Fibroblast of skin of back (primary cell): ENCODE measurements at regions not wholly inside any gene's neighbourhood (a gene's known extent, or its start where the extent isn't known, plus 50 kb on each side); places are given as distances from the start of the nearest gene placed in this dataset.
"Not testable (repeated sequence)": the region's sequence is repeated elsewhere in the genome, so short reads cannot be mapped to it uniquely, and the experiment has no call there.

Source experiments
- DNase-seq: peaks from one replicate; pipeline ENCODE4 v3.0.0-alpha.2; 2013

GRCh38 chr7:94706996-94707740, 51.2 kb upstream of the SGCE start:
- DNase-seq: no peak

- DNase-seq: peak; percentile 73
Observed at GRCh38 chr7:94710256-94710655, 54.3 kb upstream of the SGCE start.

- not testable (repeated sequence) for DNase-seq
Observed at GRCh38 chr7:94722360-94722759, 66.4 kb upstream of the SGCE start.

GRCh38 chr7:94728893-94729292, 73.0 kb upstream of the SGCE start:
- DNase-seq: not testable (repeated sequence)

- no peak for DNase-seq
Observed at GRCh38 chr7:94738071-94738470, 82.1 kb upstream of the SGCE start.

- DNase-seq: no peak
Observed at GRCh38 chr7:94739180-94739579, 83.2 kb upstream of the SGCE start.

- no peak for DNase-seq
Observed at GRCh38 chr7:94740509-94740908, 84.6 kb upstream of the SGCE start.

GRCh38 chr7:94741179-94741578, 85.2 kb upstream of the SGCE start:
- no peak for DNase-seq

GRCh38 chr7:94748376-94748775, 92.4 kb upstream of the SGCE start:
- no peak for DNase-seq

- no peak for DNase-seq
Observed at GRCh38 chr7:94760446-94761100, 104.6 kb upstream of the SGCE start.

GRCh38 chr7:94761451-94761850, 105.5 kb upstream of the SGCE start:
- no peak for DNase-seq

- peak; percentile 39 for DNase-seq
Observed at GRCh38 chr7:94763268-94763667, 107.3 kb upstream of the SGCE start.

GRCh38 chr7:94769724-94770123, 113.8 kb upstream of the SGCE start:
- no peak for DNase-seq

GRCh38 chr7:94778711-94779459, 123.0 kb upstream of the SGCE start:
- DNase-seq: no peak

GRCh38 chr7:94779861-94780260, 123.9 kb upstream of the SGCE start:
- no peak for DNase-seq

- DNase-seq: no peak
Observed at GRCh38 chr7:94781236-94781635, 125.3 kb upstream of the SGCE start.

GRCh38 chr7:94782777-94783176, 124.6 kb upstream of the PPP1R9A start:
- no peak for DNase-seq

GRCh38 chr7:94787285-94787684, 120.1 kb upstream of the PPP1R9A start:
- no peak for DNase-seq

- not testable (repeated sequence) for DNase-seq
Observed at GRCh38 chr7:94788378-94788777, 119.0 kb upstream of the PPP1R9A start.

- DNase-seq: no peak
Observed at GRCh38 chr7:94792241-94792640, 115.2 kb upstream of the PPP1R9A start.

- DNase-seq: not testable (repeated sequence)
Observed at GRCh38 chr7:94797404-94797803, 110.0 kb upstream of the PPP1R9A start.

GRCh38 chr7:94803821-94804220, 103.6 kb upstream of the PPP1R9A start:
- DNase-seq: no peak

GRCh38 chr7:94808673-94809072, 98.7 kb upstream of the PPP1R9A start:
- peak; percentile 80 for DNase-seq

- no peak for DNase-seq
Observed at GRCh38 chr7:94810496-94810895, 96.9 kb upstream of the PPP1R9A start.
